ENCODE measurements at regions not wholly inside any gene's neighbourhood (a gene's known extent, or its start where the extent isn't known, plus 50 kb on each side); places are given as distances from the start of the nearest gene placed in this dataset.

GRCh38 chr3:175916191-175916934 is 1057.2 kb downstream of the NAALADL2 start:
- intact Hi-C loops (cut with micrococcal nuclease), result no loop called here
- H3K27me3 Mint-ChIP-seq (ENCODE audit: low read depth in 3 of 3), result peaks cover 0 to 2% (median 0%) of the 10 kb centered on the region in 3 donors
- H3K9me3 Mint-ChIP-seq, result peaks cover 3 to 21% (median 9%) of the 10 kb centered on the region in 7 donors

GRCh38 chr3:175914785-175915184 is 1055.7 kb downstream of the NAALADL2 start:
- Mint-ChIP-seq H3K9me3 (peaks cover 0 to 15% (median 9%) of the 10 kb centered on the region in 7 donors), H3K36me3 (no peaks in the 10 kb centered on the region)
- intact Hi-C loops (cut with micrococcal nuclease), result no loop called here

More at GRCh38 chr3:175916191-175916934, 1057.2 kb downstream of the NAALADL2 start:
- no peak for DNase-seq
- Histone ChIP-seq H3K27me3 (ENCODE audit: control insufficient read depth in 2 of 2, insufficient read depth in 2 of 2, low read length in 2 of 2) (no peaks in the 10 kb centered on the region), H2AFZ (ENCODE audit: insufficient read depth, low read depth, low read length, poor library complexity, severe bottlenecking) (no peak overlapping the region), H3K4me3 (replicated peaks in 1 of 3; ENCODE audit: low read depth in 2 of 3, low read length in 3 of 3) (no peak overlapping the region), H3K9ac (ENCODE audit: insufficient read depth, low read length, poor library complexity, severe bottlenecking) (no peak overlapping the region), H3K27ac (ENCODE audit: low read depth in 1 of 2, low read length in 2 of 2) (no peak overlapping the region), H3K79me2 (ENCODE audit: insufficient read depth, low read length) (no peaks in the 10 kb centered on the region), H3K4me1 (ENCODE audit: control insufficient read depth in 1 of 2, insufficient read depth in 2 of 2, low read length in 2 of 2) (no peaks in the 10 kb centered on the region), H4K20me1 (ENCODE audit: insufficient read depth, low read length) (no peaks in the 10 kb centered on the region), H3K9me3 (replicated peaks in 1 of 2; ENCODE audit: control insufficient read depth in 1 of 2, insufficient read depth in 1 of 2, low read length in 2 of 2) (peaks cover 19 to 36% of the 10 kb centered on the region in 2 donors), H3K4me2 (replicated peaks; ENCODE audit: extremely low read depth, low read length, poor library complexity, severe bottlenecking) (no peak overlapping the region), H3K36me3 (replicated peaks in 1 of 2; ENCODE audit: control insufficient read depth in 1 of 2, insufficient read depth in 2 of 2, low read length in 2 of 2) (no peaks in the 10 kb centered on the region)
- H3K4me1 Mint-ChIP-seq, result no peaks in the 10 kb centered on the region
- H3K4me3 Mint-ChIP-seq, result no peak overlapping the region
- no peak for TF ChIP-seq CTCF (IDR thresholded peaks at IDR 0.05)
- H3K27ac Mint-ChIP-seq, result no peak overlapping the region
- H3K36me3 Mint-ChIP-seq, result no peaks in the 10 kb centered on the region
- WGBS (ENCODE audit: insufficient coverage), result no CpG with 5 or more reads among the region's 4 CpGs

More at GRCh38 chr3:175914785-175915184, 1055.7 kb downstream of the NAALADL2 start:
- Histone ChIP-seq H3K4me2 (replicated peaks; ENCODE audit: extremely low read depth, low read length, poor library complexity, severe bottlenecking) (no peak overlapping the region), H3K36me3 (replicated peaks in 1 of 2; ENCODE audit: control insufficient read depth in 1 of 2, insufficient read depth in 2 of 2, low read length in 2 of 2) (no peaks in the 10 kb centered on the region), H3K9me3 (replicated peaks in 1 of 2; ENCODE audit: control insufficient read depth in 1 of 2, insufficient read depth in 1 of 2, low read length in 2 of 2) (peaks cover 15 to 34% of the 10 kb centered on the region in 2 donors), H3K4me3 (replicated peaks in 1 of 3; ENCODE audit: low read depth in 2 of 3, low read length in 3 of 3) (no peak overlapping the region), H4K20me1 (ENCODE audit: insufficient read depth, low read length) (no peaks in the 10 kb centered on the region), H3K27me3 (ENCODE audit: control insufficient read depth in 2 of 2, insufficient read depth in 2 of 2, low read length in 2 of 2) (no peaks in the 10 kb centered on the region), H2AFZ (ENCODE audit: insufficient read depth, low read depth, low read length, poor library complexity, severe bottlenecking) (no peak overlapping the region), H3K4me1 (ENCODE audit: control insufficient read depth in 1 of 2, insufficient read depth in 2 of 2, low read length in 2 of 2) (no peaks in the 10 kb centered on the region), H3K27ac (ENCODE audit: low read depth in 1 of 2, low read length in 2 of 2) (no peak overlapping the region), H3K9ac (ENCODE audit: insufficient read depth, low read length, poor library complexity, severe bottlenecking) (no peak overlapping the region), H3K79me2 (ENCODE audit: insufficient read depth, low read length) (no peaks in the 10 kb centered on the region)
- DNase-seq, result no peak
- H3K4me1 Mint-ChIP-seq, result no peaks in the 10 kb centered on the region
- no peak for TF ChIP-seq CTCF (IDR thresholded peaks at IDR 0.05)
- H3K4me3 Mint-ChIP-seq, result no peak overlapping the region
- peaks cover 0 to 4% (median 0%) of the 10 kb centered on the region in 3 donors for H3K27me3 Mint-ChIP-seq (ENCODE audit: low read depth in 3 of 3)
- H3K27ac Mint-ChIP-seq, result no peak overlapping the region
